Ascending aorta (tissue), 2 donors: ENCODE measurements at regions not wholly inside any gene's neighbourhood (a gene's known extent, or its start where the extent isn't known, plus 50 kb on each side); places are given as distances from the start of the nearest gene placed in this dataset.
"Not testable (repeated sequence)": the region's sequence is repeated elsewhere in the genome, so short reads cannot be mapped to it uniquely, and the experiment has no call there.

Source experiments
- DNase-seq, 2 donors: peaks; one replicate each; pipeline ENCODE4 v3.0.0-alpha.2; 2019; ENCODE audit warnings: low spot score in 2 of 2
- H3K27ac ChIP-seq, 2 donors: fragments of 200-600 bp; sonication (generic); one replicate each; pipeline ENCODE4 v1.5.1; 2016 to 2017; ENCODE audit warnings: mild to moderate bottlenecking in 1 of 2
- H3K27me3 ChIP-seq: fragments of 200-600 bp; sonication (generic); one replicate; pipeline ENCODE4 v1.5.1; 2017
- H3K36me3 ChIP-seq, 2 donors: fragments of 200-600 bp; sonication (generic); one replicate each; pipeline ENCODE4 v1.5.1; 2016
- H3K4me1 ChIP-seq, 2 donors: fragments of 200-600 bp; sonication (generic); one replicate each; pipeline ENCODE4 v1.5.1; 2016 to 2017; ENCODE audit warnings: mild to moderate bottlenecking in 1 of 2
- H3K4me3 ChIP-seq, 2 donors: fragments of 200-600 bp; sonication (generic); one replicate each; pipeline ENCODE4 v1.5.1; 2016 to 2017; ENCODE audit warnings: mild to moderate bottlenecking in 1 of 2
- H3K9me3 ChIP-seq, 2 donors: fragments of 200-600 bp; sonication (generic); one replicate each; pipeline ENCODE4 v1.5.1; 2016
- CTCF ChIP-seq, 3 experiments: fragments of 200-600 bp in 2 of 3; fragments of 450-650 bp in 1 of 3; sonication (generic) in 2 of 3; IDR thresholded peaks; one replicate each; pipeline ENCODE4 v1.5.1; 2016 to 2019; ENCODE audit warnings: antibody characterized with exemption in 3 of 3, mild to moderate bottlenecking in 1 of 3, moderate library complexity in 1 of 3
- intact Hi-C: fragments of 100-400 bp; cut with DNase I; formaldehyde crosslinking; loops from one replicate; pipeline ENCODE4 v1.15.1; 2023

GRCh38 chr21:36263797-36264196 lies 56.2 kb upstream of the MORC3 start:
- Histone ChIP-seq H3K9me3 (no peaks in the 10 kb centered on the region), H3K4me1 (peaks cover 0 to 5% of the 10 kb centered on the region in 2 donors), H3K36me3 (peaks cover 0 to 10% of the 10 kb centered on the region in 2 donors), H3K27me3 (no peaks in the 10 kb centered on the region), H3K27ac (no peak overlapping the region), H3K4me3 (no peak overlapping the region)
- intact Hi-C loops = loop anchor here (5.0 kb wide), 1 partner anchor 106 kb away; the partner anchor contains the start of gene DOP1B
- no peak for DNase-seq
- no peak for TF ChIP-seq CTCF (IDR thresholded peaks at IDR 0.05)

GRCh38 chr21:36265431-36265830 lies 54.6 kb upstream of the MORC3 start:
- intact Hi-C loops = no loop called here
- H3K9me3 ChIP-seq = no peaks in the 10 kb centered on the region
- no peaks in the 10 kb centered on the region for H3K4me1 ChIP-seq
- no peak overlapping the region for H3K27ac ChIP-seq
- H3K4me3 ChIP-seq = no peak overlapping the region
- no peaks in the 10 kb centered on the region for H3K27me3 ChIP-seq
- peaks cover 0 to 15% of the 10 kb centered on the region in 2 donors for H3K36me3 ChIP-seq
- no peak for TF ChIP-seq CTCF (IDR thresholded peaks at IDR 0.05)
- no peak for DNase-seq

GRCh38 chr21:36267828-36268227 lies 52.2 kb upstream of the MORC3 start:
- peaks cover 5 to 15% of the 10 kb centered on the region in 2 donors for H3K36me3 ChIP-seq

GRCh38 chr21:36268264-36268663 lies 51.7 kb upstream of the MORC3 start:
- DNase-seq, H3K27me3 ChIP-seq, H3K4me1 ChIP-seq, H3K27ac ChIP-seq, H3K4me3 ChIP-seq, intact Hi-C loops, H3K9me3 ChIP-seq: not testable (repeated sequence)
- peaks cover 5 to 13% of the 10 kb centered on the region in 2 donors for H3K36me3 ChIP-seq

More at GRCh38 chr21:36267828-36268227, 52.2 kb upstream of the MORC3 start:
- H3K27ac ChIP-seq, H3K4me1 ChIP-seq, intact Hi-C loops, H3K4me3 ChIP-seq, H3K9me3 ChIP-seq, H3K27me3 ChIP-seq, DNase-seq: not testable (repeated sequence)
